Erythroblast (primary cell): ENCODE measurements at regions not wholly inside any gene's neighbourhood (a gene's known extent, or its start where the extent isn't known, plus 50 kb on each side); places are given as distances from the start of the nearest gene placed in this dataset.

Source experiments
- GATA1 ChIP-seq: IDR thresholded peaks from 2 replicates; pipeline ENCODE4 v1.6.1; 2011; ENCODE audit warnings: low read depth, mild to moderate bottlenecking, control low read depth, low read length, moderate library complexity
- POLR2A ChIP-seq: IDR thresholded peaks from 2 replicates; pipeline ENCODE4 v1.6.1; 2011; ENCODE audit warnings: mild to moderate bottlenecking, low read length

DNA sequence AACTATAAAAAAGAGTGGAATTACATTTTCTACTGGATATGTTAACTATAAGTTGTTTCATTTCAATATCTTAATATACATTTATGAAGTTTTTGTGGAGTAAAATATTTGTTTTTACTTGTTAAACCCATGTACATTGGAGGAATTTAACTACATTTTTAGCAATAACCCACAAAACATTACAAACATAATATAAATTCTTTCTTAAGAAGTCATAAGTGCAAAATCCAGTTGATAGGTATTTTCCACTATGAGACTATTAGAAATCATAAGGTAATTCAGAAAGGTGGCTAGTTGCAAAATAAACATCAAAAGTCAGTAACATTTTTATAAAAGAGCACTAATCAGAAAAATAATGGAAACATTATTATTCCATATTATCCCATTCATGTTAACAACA lies 73.9 kb upstream of the RRP15 start:
- TF ChIP-seq POLR2A (no peak), GATA1 (no peak)
